PFSK-1 (cell line): ENCODE measurements at regions not wholly inside any gene's neighbourhood (a gene's known extent, or its start where the extent isn't known, plus 50 kb on each side); places are given as distances from the start of the nearest gene placed in this dataset.

ENCODE experiments used
- FOXP2 ChIP-seq: optimal IDR thresholded peaks from 2 replicates; pipeline ENCODE3; 2011; ENCODE audit warnings: borderline replicate concordance, control low read depth, inconsistent platforms; ENCODE audit not compliant: insufficient read depth; ENCODE audit errors: extremely low read length, extremely low read depth
- POLR2AphosphoS5 ChIP-seq: IDR thresholded peaks from 2 replicates; pipeline ENCODE4 v1.6.1; 2012; ENCODE audit warnings: low read depth, mild to moderate bottlenecking, control low read depth, low read length, moderate library complexity
- SIN3A ChIP-seq: IDR thresholded peaks from 2 replicates; pipeline ENCODE4 v1.6.1; 2012; ENCODE audit warnings: mild to moderate bottlenecking, low read length, moderate library complexity, borderline replicate concordance; ENCODE audit not compliant: insufficient read depth
- TAF1 ChIP-seq: IDR thresholded peaks from 2 replicates; pipeline ENCODE4 v1.6.1; 2012; ENCODE audit warnings: low read length, control low read depth, borderline replicate concordance; ENCODE audit not compliant: insufficient read depth
- TF ChIP-seq, protein P1 (sequence below), 2 experiments: IDR thresholded peaks; 2 replicates each; pipeline versions ENCODE4 v1.6.1 to v1.8.0; 2011 to 2012; ENCODE audit warnings: low read depth in 2 of 2, low read length in 2 of 2, control low read depth in 1 of 2, inconsistent platforms in 1 of 2, mild to moderate bottlenecking in 1 of 2, moderate library complexity in 1 of 2; ENCODE audit not compliant: insufficient read depth in 1 of 2

DNA sequence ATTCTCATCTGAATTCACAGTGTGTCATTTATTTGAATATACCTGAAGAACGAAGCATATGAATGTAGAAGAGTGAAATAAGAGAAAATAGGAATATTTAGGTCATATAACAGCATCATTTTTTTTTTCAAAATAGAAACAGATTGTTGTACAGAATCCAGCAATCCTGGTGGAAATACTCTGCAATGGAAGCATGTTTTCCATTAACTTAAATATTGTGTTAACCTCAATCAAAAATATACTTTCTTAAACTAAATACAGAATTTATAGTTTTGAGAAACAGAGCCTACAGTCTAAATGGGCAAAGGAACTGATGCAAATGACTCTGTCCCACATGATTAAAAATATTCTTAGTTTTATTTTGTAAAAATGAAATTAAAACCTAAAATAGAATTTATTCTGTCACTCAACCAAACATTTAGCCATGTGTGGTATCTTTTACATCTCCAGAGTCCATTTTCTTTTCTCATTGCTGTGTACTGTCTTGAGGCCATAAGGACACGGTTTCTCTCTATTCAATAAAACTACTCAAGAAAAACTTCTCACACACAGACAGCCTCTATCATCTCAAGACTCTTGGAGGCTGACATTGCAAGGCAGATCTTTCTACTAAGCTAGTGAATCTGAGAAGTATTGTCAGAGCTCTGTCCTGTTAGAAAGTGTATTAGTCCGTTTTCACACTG is 322.6 kb downstream of the LTN1 start:
- TF ChIP-seq FOXP2 (no peak), TAF1 (no peak), POLR2AphosphoS5 (no peak), SIN3A (no peak)
- TF ChIP-seq, protein P1, sequence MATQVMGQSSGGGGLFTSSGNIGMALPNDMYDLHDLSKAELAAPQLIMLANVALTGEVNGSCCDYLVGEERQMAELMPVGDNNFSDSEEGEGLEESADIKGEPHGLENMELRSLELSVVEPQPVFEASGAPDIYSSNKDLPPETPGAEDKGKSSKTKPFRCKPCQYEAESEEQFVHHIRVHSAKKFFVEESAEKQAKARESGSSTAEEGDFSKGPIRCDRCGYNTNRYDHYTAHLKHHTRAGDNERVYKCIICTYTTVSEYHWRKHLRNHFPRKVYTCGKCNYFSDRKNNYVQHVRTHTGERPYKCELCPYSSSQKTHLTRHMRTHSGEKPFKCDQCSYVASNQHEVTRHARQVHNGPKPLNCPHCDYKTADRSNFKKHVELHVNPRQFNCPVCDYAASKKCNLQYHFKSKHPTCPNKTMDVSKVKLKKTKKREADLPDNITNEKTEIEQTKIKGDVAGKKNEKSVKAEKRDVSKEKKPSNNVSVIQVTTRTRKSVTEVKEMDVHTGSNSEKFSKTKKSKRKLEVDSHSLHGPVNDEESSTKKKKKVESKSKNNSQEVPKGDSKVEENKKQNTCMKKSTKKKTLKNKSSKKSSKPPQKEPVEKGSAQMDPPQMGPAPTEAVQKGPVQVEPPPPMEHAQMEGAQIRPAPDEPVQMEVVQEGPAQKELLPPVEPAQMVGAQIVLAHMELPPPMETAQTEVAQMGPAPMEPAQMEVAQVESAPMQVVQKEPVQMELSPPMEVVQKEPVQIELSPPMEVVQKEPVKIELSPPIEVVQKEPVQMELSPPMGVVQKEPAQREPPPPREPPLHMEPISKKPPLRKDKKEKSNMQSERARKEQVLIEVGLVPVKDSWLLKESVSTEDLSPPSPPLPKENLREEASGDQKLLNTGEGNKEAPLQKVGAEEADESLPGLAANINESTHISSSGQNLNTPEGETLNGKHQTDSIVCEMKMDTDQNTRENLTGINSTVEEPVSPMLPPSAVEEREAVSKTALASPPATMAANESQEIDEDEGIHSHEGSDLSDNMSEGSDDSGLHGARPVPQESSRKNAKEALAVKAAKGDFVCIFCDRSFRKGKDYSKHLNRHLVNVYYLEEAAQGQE (IDR thresholded peaks at IDR 0.05; ENCODE audit: insufficient read depth in 1 of 2, low read depth in 2 of 2, low read length in 2 of 2) = no peak

DNA sequence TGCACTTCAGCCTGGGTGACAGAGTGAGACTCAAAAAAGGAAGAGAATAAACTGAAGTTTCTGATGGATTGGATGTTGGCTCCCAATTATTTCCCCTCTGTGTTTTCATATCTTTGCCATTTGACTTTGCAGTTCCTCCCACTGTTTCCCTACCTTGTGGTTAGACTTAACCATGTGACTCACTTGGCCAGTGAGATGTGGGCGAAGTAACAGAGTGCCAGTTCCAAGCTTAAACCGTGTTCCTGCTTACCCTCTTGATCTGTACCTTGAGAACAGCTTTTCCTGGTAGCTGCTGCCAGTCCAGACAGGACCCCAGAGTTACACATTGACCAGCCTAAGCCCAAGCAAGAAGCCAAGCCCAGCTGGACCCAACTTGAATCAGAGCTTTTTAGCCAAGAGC is 323.4 kb downstream of the LTN1 start:
- TF ChIP-seq TAF1 (no peak), FOXP2 (no peak), POLR2AphosphoS5 (no peak)

DNA sequence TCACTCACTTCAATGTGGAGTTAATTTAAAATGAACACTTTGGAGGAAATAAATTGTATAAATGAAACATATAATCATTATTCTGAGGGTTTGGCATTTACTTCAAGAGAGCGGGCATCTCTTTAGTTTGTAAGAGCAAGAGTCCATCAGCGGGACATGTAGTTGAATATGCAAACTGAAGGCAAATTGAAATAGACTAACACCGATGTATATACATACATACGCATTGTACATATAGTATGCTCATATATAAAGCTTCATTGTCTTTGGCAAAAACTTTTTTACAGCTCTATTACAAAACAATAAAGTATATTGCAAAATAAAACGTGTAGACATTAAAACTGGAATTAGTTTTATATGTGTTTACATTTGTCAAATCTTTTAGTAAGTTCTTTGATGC is 328.9 kb downstream of the LTN1 start:
- TF ChIP-seq TAF1 = no peak
- no peak for TF ChIP-seq SIN3A
- no peak for TF ChIP-seq FOXP2
- no peak for TF ChIP-seq POLR2AphosphoS5
- TF ChIP-seq, protein P1 (IDR thresholded peaks at IDR 0.05; ENCODE audit: insufficient read depth in 1 of 2, low read depth in 2 of 2, low read length in 2 of 2) = no peak

DNA sequence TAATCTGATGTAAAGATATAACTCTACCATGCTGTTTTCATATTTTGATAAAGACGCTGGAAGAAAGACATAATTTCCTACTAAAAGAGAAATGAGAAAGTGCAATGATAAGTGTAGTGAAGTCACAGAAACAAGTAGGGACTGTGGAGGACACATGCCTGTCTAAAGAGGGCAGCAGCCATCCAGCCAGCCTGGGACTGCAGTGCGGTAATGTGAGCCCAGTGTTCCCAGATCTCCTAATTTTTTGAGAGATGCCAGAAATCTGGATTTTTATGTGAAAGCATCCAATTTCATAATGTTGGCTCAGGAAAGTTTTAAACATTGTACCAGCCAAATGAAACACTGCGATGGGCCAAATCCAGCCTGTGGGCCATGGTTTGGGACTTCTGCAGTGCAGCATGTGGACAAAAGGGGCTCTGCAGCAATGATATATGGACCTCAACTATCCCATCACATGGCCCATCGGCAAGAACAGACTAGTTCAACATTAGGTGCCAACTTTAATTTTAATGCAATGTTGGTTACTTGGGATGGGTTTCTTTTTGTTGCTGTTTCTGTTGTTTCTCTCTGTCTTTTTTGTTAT is 329.5 kb downstream of the LTN1 start:
- TF ChIP-seq TAF1 = no peak
- TF ChIP-seq POLR2AphosphoS5 = no peak
- TF ChIP-seq, protein P1 (IDR thresholded peaks at IDR 0.05; ENCODE audit: insufficient read depth in 1 of 2, low read depth in 2 of 2, low read length in 2 of 2) = no peak
- no peak for TF ChIP-seq FOXP2
- no peak for TF ChIP-seq SIN3A

DNA sequence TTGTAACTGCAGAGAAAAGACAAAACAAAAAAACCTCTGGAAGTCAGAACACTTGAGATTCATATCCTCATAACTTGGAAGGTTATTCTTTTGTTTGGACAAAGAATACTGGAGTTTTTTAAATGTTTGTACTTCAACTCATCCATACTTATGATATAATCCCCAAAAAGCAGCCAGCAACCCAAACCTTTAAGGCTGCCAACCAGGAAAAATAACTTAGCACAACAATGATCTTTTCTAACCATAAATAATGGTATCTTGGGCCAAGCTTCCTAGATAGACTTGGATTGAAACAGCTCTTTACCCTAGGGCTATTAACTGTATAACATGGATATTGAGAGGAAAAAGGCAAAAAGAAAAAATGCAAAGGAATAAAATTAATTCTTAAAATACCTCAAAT is 335.1 kb downstream of the LTN1 start:
- TF ChIP-seq, protein P1 (IDR thresholded peaks at IDR 0.05; ENCODE audit: insufficient read depth in 1 of 2, low read depth in 2 of 2, low read length in 2 of 2) = no peak
- no peak for TF ChIP-seq FOXP2
- TF ChIP-seq SIN3A = no peak
- no peak for TF ChIP-seq POLR2AphosphoS5
- no peak for TF ChIP-seq TAF1
